ENCODE measurements at regions not wholly inside any gene's neighbourhood (a gene's known extent, or its start where the extent isn't known, plus 50 kb on each side); places are given as distances from the start of the nearest gene placed in this dataset.
"Not testable (repeated sequence)": the region's sequence is repeated elsewhere in the genome, so short reads cannot be mapped to it uniquely, and the experiment has no call there.

- in situ Hi-C loops (cut with HindIII; ENCODE audit: low pct_unique_long_range_greater_than_20kb, low sequenced_read_pairs); BruUV-seq (replicated peaks); CTCF ChIA-PET; H3K27me3 ChIP-seq (ENCODE audit: control insufficient read depth, insufficient read depth, low read length); DNase-seq (ENCODE audit: low read depth, low spot score); H3K4me1 ChIP-seq (ENCODE audit: control insufficient read depth, insufficient read depth, low read length); H3K9me3 ChIP-seq (ENCODE audit: control insufficient read depth, insufficient read depth, low read depth, low read length); H3K36me3 ChIP-seq (ENCODE audit: control insufficient read depth, insufficient read depth, low read length); POLR2A ChIA-PET; H3K27ac ChIP-seq (ENCODE audit: low read length); H3K4me3 ChIP-seq (ENCODE audit: low read depth in 2 of 2, low read length in 2 of 2); ATAC-seq; intact Hi-C loops (cut with micrococcal nuclease; ENCODE audit: unreplicated experiment): not testable (repeated sequence)
Measured at GRCh38 chr7:76681810-76682209, 54.7 kb upstream of the POMZP3 start.

- POLR2A ChIA-PET; H3K27ac ChIP-seq (ENCODE audit: low read length); DNase-seq (ENCODE audit: low read depth, low spot score): not testable (repeated sequence)
Measured at GRCh38 chr7:76679174-76679573, 52.1 kb upstream of the POMZP3 start.

DNA sequence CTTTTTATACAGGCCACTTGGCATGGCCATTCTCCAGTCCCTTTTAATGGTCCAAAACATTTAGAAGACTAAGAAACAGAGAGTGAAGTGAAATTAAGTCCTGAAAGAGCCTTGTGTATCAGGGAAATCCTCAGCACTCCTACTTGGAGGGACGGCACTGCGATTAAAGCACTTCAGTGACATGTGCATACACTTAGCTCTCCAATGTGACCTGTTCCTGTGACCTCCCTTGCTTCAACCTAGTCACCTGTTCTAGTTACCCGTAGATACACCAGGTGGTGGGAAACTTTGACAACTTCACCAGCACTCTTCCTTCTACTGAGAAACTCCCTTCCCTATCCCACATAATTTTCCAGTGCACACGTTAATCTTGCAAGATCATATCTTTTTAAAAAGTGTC, 51.4 kb upstream of the POMZP3 start:
- ATAC-seq; H3K27me3 ChIP-seq (ENCODE audit: control insufficient read depth, insufficient read depth, low read length); H3K36me3 ChIP-seq (ENCODE audit: control insufficient read depth, insufficient read depth, low read length); POLR2A ChIA-PET; BruUV-seq (replicated peaks); H3K4me3 ChIP-seq (ENCODE audit: low read depth in 2 of 2, low read length in 2 of 2); DNase-seq (ENCODE audit: low read depth, low spot score); H3K9me3 ChIP-seq (ENCODE audit: control insufficient read depth, insufficient read depth, low read depth, low read length); in situ Hi-C loops (cut with HindIII; ENCODE audit: low pct_unique_long_range_greater_than_20kb, low sequenced_read_pairs); intact Hi-C loops (cut with micrococcal nuclease; ENCODE audit: unreplicated experiment); H3K27ac ChIP-seq (ENCODE audit: low read length); CTCF ChIA-PET; H3K4me1 ChIP-seq (ENCODE audit: control insufficient read depth, insufficient read depth, low read length): not testable (repeated sequence)

More at GRCh38 chr7:76679174-76679573, 52.1 kb upstream of the POMZP3 start:
- H3K9me3 ChIP-seq (ENCODE audit: control insufficient read depth, insufficient read depth, low read depth, low read length); H3K27me3 ChIP-seq (ENCODE audit: control insufficient read depth, insufficient read depth, low read length); BruUV-seq (replicated peaks); H3K4me1 ChIP-seq (ENCODE audit: control insufficient read depth, insufficient read depth, low read length); H3K4me3 ChIP-seq (ENCODE audit: low read depth in 2 of 2, low read length in 2 of 2); in situ Hi-C loops (cut with HindIII; ENCODE audit: low pct_unique_long_range_greater_than_20kb, low sequenced_read_pairs); ATAC-seq; intact Hi-C loops (cut with micrococcal nuclease; ENCODE audit: unreplicated experiment); CTCF ChIA-PET; H3K36me3 ChIP-seq (ENCODE audit: control insufficient read depth, insufficient read depth, low read length): not testable (repeated sequence)

DNA sequence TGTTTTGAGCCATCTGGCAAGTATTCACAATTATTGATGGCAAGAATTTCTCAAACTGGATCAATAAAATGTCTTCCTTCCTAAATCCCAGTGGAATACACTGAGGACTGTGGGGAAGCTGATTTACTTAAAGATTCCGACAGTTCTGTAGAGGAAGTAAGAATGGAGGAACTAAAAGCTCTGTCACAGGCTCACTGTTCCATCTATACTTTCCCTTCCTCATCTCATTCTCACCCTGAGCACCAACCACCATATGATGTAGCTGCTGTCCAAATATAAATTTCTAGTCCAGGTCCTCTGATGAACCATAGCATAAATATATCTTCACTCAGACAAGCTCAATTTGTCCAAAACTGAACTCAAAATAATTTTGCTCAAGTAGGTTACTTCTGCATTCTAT, 49.8 kb upstream of the POMZP3 start:
- H3K4me3 ChIP-seq (ENCODE audit: low read depth in 2 of 2, low read length in 2 of 2); H3K27ac ChIP-seq (ENCODE audit: low read length); H3K4me1 ChIP-seq (ENCODE audit: control insufficient read depth, insufficient read depth, low read length); DNase-seq (ENCODE audit: low read depth, low spot score); H3K36me3 ChIP-seq (ENCODE audit: control insufficient read depth, insufficient read depth, low read length); CTCF ChIA-PET; BruUV-seq (replicated peaks); ATAC-seq; intact Hi-C loops (cut with micrococcal nuclease; ENCODE audit: unreplicated experiment); POLR2A ChIA-PET; H3K9me3 ChIP-seq (ENCODE audit: control insufficient read depth, insufficient read depth, low read depth, low read length); H3K27me3 ChIP-seq (ENCODE audit: control insufficient read depth, insufficient read depth, low read length); in situ Hi-C loops (cut with HindIII; ENCODE audit: low pct_unique_long_range_greater_than_20kb, low sequenced_read_pairs): not testable (repeated sequence)
